ENCODE measurements at regions not wholly inside any gene's neighbourhood (a gene's known extent, or its start where the extent isn't known, plus 50 kb on each side); places are given as distances from the start of the nearest gene placed in this dataset.

DNA sequence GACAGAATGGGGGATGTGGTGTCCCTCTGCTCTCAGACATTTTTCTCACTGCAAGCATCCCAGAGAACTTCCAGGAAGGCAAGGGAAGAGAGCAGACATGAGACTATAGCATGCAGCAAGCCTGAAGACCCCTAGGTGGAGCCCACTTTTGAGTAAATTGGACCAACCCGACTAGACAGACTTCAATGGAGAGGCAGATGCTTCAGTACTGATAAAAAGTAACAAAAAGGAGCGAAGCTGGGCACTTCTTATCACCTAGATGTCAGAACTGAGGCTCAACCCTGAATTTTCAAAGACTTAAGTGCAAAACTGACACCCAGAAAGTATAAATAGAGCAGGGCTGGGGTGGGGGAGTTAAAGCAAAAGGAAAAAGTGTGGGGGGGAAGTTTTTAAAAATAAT is 130.8 kb downstream of the PMP22 start:
- ChIA-PET POLR2A (no interaction called here), CTCF (no interaction called here)
- DNase-seq (ENCODE audit: low read depth, low spot score) = no peak
- H3K9me3 ChIP-seq (ENCODE audit: control insufficient read depth, insufficient read depth, low read length) = no peaks in the 10 kb centered on the region
- H3K4me3 ChIP-seq (ENCODE audit: low read depth, low read length) = no peak overlapping the region
- no peaks in the 10 kb centered on the region for H3K27me3 ChIP-seq (ENCODE audit: control insufficient read depth, insufficient read depth, low read length)
- TF ChIP-seq, protein P1, sequence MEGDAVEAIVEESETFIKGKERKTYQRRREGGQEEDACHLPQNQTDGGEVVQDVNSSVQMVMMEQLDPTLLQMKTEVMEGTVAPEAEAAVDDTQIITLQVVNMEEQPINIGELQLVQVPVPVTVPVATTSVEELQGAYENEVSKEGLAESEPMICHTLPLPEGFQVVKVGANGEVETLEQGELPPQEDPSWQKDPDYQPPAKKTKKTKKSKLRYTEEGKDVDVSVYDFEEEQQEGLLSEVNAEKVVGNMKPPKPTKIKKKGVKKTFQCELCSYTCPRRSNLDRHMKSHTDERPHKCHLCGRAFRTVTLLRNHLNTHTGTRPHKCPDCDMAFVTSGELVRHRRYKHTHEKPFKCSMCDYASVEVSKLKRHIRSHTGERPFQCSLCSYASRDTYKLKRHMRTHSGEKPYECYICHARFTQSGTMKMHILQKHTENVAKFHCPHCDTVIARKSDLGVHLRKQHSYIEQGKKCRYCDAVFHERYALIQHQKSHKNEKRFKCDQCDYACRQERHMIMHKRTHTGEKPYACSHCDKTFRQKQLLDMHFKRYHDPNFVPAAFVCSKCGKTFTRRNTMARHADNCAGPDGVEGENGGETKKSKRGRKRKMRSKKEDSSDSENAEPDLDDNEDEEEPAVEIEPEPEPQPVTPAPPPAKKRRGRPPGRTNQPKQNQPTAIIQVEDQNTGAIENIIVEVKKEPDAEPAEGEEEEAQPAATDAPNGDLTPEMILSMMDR (IDR thresholded peaks at IDR 0.05; ENCODE audit: low read depth, low read length) = no peak
- H3K27ac ChIP-seq (ENCODE audit: low read depth, low read length) = no peak overlapping the region

DNA sequence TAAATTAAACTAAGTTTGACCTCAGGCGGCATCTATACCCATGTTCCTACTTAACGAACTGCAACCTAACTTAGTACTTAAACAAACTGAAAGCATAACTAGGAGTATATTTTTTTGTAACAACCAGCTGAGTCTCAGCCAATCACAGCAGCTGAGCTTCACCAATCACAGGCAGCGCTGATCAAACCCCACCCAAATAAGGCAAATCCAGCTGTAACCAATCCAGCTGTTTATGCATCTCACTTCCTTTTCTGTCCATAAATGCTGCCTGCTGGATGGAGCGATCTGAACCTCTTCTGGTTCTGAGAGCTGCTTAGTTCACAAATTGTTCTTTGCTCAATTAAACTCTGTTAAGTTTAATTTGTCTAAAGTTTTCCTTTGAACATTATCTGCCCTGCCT is 131.3 kb downstream of the PMP22 start:
- Histone ChIP-seq H3K27ac (ENCODE audit: low read depth, low read length) (no peak overlapping the region), H3K27me3 (ENCODE audit: control insufficient read depth, insufficient read depth, low read length) (no peaks in the 10 kb centered on the region), H3K9me3 (ENCODE audit: control insufficient read depth, insufficient read depth, low read length) (no peaks in the 10 kb centered on the region), H3K4me3 (ENCODE audit: low read depth, low read length) (no peak overlapping the region)
- POLR2A ChIA-PET = no interaction called here
- CTCF ChIA-PET = no interaction called here
- DNase-seq (ENCODE audit: low read depth, low spot score) = no peak
- TF ChIP-seq, protein P1 (IDR thresholded peaks at IDR 0.05; ENCODE audit: low read depth, low read length) = no peak

GRCh38 chr17:15133143-15133542 is 132.0 kb downstream of the PMP22 start:
- no peak overlapping the region for H3K4me3 ChIP-seq (ENCODE audit: low read depth, low read length)
- no peak overlapping the region for H3K27ac ChIP-seq (ENCODE audit: low read depth, low read length)
- H3K27me3 ChIP-seq (ENCODE audit: control insufficient read depth, insufficient read depth, low read length) = no peaks in the 10 kb centered on the region
- TF ChIP-seq, protein P1 (IDR thresholded peaks at IDR 0.05; ENCODE audit: low read depth, low read length) = no peak
- POLR2A ChIA-PET = no interaction called here
- CTCF ChIA-PET = no interaction called here
- no peaks in the 10 kb centered on the region for H3K9me3 ChIP-seq (ENCODE audit: control insufficient read depth, insufficient read depth, low read length)
- no peak for DNase-seq (ENCODE audit: low read depth, low spot score)

GRCh38 chr17:15130426-15130825 is 134.7 kb downstream of the PMP22 start:
- H3K9me3 ChIP-seq (ENCODE audit: control insufficient read depth, insufficient read depth, low read length) = no peaks in the 10 kb centered on the region
- H3K4me3 ChIP-seq (ENCODE audit: low read depth, low read length) = no peak overlapping the region
- H3K27me3 ChIP-seq (ENCODE audit: control insufficient read depth, insufficient read depth, low read length) = no peaks in the 10 kb centered on the region
- TF ChIP-seq, protein P1 (IDR thresholded peaks at IDR 0.05; ENCODE audit: low read depth, low read length) = no peak
- H3K27ac ChIP-seq (ENCODE audit: low read depth, low read length) = no peak overlapping the region
- DNase-seq (ENCODE audit: low read depth, low spot score) = no peak
- ChIA-PET POLR2A (no interaction called here), CTCF (no interaction called here)

GRCh38 chr17:15129986-15130385 is 135.1 kb downstream of the PMP22 start:
- Histone ChIP-seq H3K4me3 (ENCODE audit: low read depth, low read length) (no peak overlapping the region), H3K27ac (ENCODE audit: low read depth, low read length) (no peak overlapping the region), H3K27me3 (ENCODE audit: control insufficient read depth, insufficient read depth, low read length) (no peaks in the 10 kb centered on the region), H3K9me3 (ENCODE audit: control insufficient read depth, insufficient read depth, low read length) (no peaks in the 10 kb centered on the region)
- DNase-seq (ENCODE audit: low read depth, low spot score) = no peak
- TF ChIP-seq, protein P1 (IDR thresholded peaks at IDR 0.05; ENCODE audit: low read depth, low read length) = no peak
- POLR2A ChIA-PET = no interaction called here
- CTCF ChIA-PET = no interaction called here
